ENCODE measurements at regions not wholly inside any gene's neighbourhood (a gene's known extent, or its start where the extent isn't known, plus 50 kb on each side); places are given as distances from the start of the nearest gene placed in this dataset.
"Not testable (repeated sequence)": the region's sequence is repeated elsewhere in the genome, so short reads cannot be mapped to it uniquely, and the experiment has no call there.

GRCh38 chrX:27136325-27136724, 326.8 kb downstream of the PPP4R3C start:
- no peak for FAIRE-seq

DNA sequence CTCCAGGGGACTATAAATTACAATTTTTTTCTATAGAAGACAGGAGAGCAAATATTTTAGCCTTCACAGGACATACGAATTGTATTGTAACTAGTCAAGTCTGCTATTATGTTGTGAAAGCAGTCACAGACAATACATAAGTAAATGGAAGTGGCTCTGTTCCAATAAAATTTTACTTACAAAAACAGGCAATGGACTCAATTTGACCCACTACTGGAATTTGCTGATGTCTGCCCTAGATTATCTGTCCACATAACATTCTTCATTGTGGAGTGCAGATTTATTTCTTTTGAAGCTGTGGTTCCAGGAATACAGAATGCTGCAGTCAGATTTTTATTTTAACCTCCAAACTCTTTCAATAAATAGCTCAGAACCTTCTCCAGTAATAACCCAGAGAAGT, 330.3 kb downstream of the PPP4R3C start:
- FAIRE-seq, result no peak

DNA sequence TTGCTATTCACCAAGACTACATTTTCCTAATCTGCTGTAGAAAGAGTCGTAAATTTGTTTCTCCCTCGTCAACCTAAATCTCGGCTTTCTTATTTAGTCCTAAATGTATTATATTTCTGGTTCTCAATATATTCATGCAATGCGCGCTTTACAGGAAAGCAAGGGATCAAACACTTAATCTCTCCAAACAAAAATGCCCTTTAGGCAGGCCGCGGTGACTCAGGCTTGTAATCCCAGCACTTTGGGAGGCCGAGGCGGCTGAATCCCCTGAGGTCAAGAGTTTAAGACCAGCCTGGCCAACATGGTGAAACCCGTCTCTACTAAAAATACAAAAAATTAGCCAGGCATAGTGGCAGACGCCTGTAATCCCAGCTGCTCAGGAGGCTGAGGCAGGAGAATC, 376.0 kb downstream of the PPP4R3C start:
- FAIRE-seq, result not testable (repeated sequence)

DNA sequence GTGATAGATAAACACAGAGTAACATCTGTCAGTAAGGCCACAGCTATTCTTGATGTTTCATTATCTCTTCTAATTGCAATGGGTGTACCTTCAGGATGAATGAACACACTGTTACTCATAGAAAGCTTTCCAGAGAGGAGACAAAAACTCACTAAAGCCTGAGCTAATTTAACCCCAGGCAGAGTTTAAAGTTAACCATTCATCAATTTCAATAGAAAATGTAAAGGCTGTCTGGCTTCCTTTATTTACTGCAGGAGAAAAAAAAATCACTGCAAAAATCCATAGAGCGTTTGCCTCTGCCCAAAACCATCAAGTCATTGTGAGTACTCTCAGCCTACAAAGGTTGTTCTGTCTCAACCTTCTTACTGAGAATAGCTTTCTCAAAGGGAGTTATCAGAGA, 376.9 kb downstream of the PPP4R3C start:
- no peak for FAIRE-seq

DNA sequence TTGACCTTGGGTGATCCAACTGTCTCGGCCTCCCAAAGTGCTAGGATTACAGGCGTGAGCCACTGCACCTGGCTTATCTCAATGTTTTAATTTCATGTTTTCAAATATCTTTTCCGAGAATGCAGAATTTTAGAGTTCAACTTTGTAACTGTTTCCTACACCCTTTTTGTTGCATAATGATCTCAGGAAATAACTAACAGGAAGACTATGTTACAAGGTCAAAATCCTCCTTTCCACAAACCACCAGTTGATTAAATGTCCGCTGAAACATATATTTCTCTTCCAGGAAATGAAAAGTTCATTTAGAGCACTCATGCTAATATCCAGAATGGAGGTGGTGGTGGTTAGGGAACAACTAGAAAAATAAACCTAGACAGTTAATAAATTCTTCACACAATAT, 377.8 kb downstream of the PPP4R3C start:
- FAIRE-seq, result no peak

GRCh38 chrX:27078371-27078770, 384.8 kb downstream of the PPP4R3C start:
- FAIRE-seq, result no peak

- FAIRE-seq, result no peak
Measured at GRCh38 chrX:27057883-27058282, 405.3 kb downstream of the PPP4R3C start.

DNA sequence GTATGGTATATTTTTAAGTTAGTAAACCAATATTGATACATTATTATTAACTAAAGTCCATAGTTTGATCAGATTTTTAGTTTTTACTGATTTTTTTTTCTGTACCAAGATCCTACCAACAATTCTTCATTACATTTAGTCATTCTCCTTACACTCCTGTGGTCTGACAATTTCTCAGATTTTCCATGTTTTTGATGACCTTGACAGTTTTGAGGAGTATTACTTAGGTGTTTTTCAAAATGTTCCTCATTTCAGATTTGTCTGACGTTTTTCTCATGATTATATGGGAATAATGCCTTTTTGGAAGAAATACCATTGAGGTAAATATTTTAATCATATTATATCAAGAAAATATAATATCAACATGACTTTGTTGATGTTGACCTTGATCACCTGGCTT, 423.8 kb downstream of the PPP4R3C start:
- FAIRE-seq, result no peak

DNA sequence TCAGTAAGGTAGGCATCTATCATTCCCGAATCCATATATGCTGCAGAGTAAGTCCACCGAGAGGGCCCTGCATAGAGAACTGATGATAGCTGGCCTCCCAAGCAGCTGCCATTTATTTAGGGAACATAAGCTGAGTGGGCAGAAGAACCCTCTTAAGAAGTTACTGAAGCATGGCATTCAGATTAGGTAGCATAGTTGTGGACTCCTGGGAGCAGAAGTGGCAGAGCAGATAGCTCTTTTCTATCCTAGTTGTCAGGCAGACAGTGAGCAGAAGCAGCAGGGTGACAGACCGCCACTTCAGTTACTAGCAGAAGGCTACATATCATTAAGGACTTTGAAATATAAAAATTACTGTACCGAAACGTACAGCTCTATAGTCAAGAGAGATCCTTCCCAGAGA, 454.7 kb downstream of the PPP4R3C start:
- no peak for FAIRE-seq

GRCh38 chrX:26999634-27000033, 463.5 kb downstream of the PPP4R3C start:
- FAIRE-seq, result no peak

DNA sequence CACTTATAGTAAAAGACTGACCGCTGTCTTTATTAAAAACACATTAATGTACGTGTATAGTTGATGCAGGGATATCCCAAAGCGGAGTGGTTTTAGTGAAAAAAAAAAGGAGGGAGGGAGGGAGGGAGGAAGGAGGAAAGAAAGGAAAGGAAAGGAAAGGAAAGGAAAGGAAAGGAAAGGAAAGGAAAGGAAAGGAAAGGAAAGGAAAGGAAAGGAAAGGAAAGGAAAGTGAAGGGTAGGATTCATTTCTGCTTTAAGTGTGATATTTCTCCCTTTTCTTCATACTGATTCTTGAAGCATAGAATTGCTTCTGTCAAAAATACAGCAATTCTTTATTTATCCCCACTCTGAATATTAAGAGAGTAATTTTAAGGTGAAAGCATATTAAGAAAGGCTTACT, 504.9 kb downstream of the PPP4R3C start:
- FAIRE-seq, result no peak

DNA sequence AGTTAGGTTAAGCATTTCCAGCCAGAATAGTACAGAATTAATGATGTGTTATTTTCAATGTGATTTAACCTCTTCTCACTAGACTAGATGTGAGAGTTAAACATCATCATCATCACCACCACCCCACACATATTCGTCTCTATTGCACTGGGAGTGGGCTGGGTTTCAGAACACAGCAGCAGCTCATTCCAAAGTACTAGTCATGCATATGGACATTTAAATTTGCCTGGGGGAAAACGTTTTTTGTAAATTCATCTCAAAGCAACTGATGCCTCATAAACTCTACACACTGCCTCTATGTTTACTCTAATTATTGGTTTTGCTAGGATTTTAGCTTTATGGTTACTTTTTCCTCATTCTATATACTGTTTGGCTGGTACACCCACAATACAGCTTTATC, 509.1 kb downstream of the PPP4R3C start:
- FAIRE-seq, result no peak

GRCh38 chrX:26952213-26952612, 510.9 kb downstream of the PPP4R3C start:
- no peak for FAIRE-seq

- no peak for FAIRE-seq
Measured at GRCh38 chrX:26927419-26927818, 535.7 kb downstream of the PPP4R3C start.

DNA sequence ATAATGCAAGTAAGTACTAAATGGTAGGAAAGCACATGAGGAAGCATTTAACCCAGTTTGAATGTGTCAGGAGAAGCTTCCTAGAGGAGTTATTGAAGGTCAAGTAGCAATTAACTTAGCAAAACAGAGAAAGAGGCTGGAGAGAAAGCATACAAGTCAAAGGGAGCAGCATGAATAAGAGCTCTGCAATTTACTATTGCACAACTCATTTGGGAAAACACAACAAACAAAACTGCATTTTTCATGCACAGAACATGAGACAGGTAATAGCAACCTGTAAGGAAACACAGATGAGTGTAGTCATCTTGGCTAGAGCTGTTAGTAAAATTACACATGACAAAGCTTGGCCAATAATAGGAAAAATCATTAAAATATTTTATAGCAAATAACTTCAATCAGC, 538.1 kb downstream of the PPP4R3C start:
- no peak for FAIRE-seq

DNA sequence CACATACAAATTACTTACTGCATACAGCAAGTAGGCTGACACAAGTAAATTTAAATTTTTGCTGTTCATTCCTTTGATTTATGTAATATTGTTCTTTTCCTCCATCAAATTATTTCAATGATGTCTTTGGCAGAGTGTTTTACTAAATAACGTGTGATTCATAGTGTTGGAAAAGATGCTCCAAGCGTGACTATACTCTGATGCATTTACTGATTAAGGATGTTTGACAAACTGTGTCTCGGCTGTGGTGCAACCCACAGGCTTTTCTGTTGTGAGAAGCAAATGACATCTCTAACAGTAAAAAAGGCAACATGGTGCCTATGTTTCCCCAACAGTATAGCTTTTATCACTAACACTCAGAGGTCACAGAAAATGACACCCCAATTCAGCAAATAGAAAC, 540.9 kb downstream of the PPP4R3C start:
- FAIRE-seq, result no peak

- no peak for FAIRE-seq
Measured at GRCh38 chrX:26918631-26919030, 544.5 kb downstream of the PPP4R3C start.

GRCh38 chrX:26916991-26917390, 546.1 kb downstream of the PPP4R3C start:
- FAIRE-seq, result no peak

GRCh38 chrX:26915064-26915463, 548.1 kb downstream of the PPP4R3C start:
- no peak for FAIRE-seq

- FAIRE-seq, result no peak
Measured at GRCh38 chrX:26914232-26914631, 548.9 kb downstream of the PPP4R3C start.

- not testable (repeated sequence) for FAIRE-seq
Measured at GRCh38 chrX:26911785-26912184, 551.4 kb downstream of the PPP4R3C start.

DNA sequence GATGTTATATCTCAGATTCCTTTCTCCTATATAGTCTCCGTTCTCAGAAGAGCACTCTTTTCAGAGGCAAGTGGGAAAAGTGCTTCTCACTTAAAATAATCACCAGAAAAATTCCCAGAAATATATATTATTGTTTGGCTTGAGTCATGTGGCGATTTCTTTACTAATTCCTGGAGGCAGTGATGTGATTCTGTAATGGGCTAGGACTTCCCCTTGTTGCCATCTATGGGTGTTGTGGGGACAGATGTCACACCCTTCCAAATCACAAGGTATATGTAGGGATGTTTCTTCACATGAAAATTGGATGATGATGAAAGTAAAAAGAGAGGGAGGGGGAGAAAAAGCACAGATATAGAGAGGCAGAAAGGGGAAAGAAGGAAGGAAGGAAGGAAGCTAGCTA, 553.4 kb downstream of the PPP4R3C start:
- FAIRE-seq, result no peak

GRCh38 chrX:26908218-26908617, 554.9 kb downstream of the PPP4R3C start:
- no peak for FAIRE-seq

DNA sequence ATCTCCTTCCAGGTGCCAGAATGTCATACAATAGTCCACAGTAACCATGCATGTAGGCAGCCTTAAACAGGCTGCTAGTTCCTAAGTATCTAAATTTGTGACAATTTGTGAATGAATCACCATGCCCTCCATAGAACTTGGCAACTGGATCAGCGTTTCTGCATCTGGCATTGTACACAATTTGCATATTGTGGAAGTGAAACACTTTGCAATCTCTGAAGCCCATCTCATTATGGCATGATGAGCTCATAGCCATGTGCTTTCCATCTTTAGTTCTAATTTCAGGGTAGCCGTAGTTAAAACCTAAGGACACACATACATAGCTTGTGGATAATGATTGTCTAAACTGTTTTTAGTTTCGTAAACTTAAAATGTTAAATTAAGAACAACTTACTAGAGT, 573.6 kb downstream of the PPP4R3C start:
- FAIRE-seq, result no peak

DNA sequence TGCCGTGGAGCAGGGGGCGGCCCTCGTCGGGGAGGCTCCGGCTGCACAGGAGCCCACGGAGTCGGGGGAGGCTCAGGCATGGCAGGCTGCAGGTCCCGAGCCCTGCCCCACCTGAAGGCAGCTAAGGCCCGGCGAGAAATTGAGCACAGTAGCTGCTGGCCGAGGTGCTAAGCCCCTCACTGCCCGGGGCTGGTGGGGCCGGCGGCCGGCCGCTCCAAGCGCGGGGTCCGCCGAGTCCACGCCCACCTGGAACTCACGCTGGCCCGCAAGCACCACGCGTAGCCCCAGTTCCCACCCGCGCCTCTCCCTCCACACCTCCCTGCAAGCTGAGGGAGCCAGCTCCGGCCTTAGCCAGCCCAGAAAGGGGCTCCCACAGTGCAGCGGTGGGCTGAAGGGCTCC, 589.4 kb downstream of the PPP4R3C start:
- FAIRE-seq, result no peak

DNA sequence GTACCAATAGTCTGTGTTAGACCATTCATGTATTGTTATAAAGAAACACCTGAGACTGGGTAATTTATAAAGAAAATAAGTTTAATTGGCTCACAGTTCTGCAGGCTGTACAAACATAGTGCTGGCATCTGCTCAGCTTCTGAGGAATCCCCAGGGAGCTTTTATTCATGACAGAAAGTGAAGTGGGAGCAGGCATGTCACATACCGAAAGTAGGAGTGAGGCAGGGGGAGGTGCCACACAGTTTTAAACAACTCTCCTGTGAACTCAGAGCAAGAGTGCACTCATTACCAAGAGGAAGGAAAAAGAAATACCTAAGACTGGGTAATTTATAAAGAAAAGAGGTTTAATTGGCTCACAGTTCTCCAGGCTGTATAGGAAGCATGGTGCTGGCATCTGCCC, 591.2 kb downstream of the PPP4R3C start:
- no peak for FAIRE-seq
